ENCODE measurements at regions not wholly inside any gene's neighbourhood (a gene's known extent, or its start where the extent isn't known, plus 50 kb on each side); places are given as distances from the start of the nearest gene placed in this dataset.

GRCh38 chr11:123253223-123253622 lies 58.2 kb upstream of the CLMP start:
- DNase-seq = no peak

DNA sequence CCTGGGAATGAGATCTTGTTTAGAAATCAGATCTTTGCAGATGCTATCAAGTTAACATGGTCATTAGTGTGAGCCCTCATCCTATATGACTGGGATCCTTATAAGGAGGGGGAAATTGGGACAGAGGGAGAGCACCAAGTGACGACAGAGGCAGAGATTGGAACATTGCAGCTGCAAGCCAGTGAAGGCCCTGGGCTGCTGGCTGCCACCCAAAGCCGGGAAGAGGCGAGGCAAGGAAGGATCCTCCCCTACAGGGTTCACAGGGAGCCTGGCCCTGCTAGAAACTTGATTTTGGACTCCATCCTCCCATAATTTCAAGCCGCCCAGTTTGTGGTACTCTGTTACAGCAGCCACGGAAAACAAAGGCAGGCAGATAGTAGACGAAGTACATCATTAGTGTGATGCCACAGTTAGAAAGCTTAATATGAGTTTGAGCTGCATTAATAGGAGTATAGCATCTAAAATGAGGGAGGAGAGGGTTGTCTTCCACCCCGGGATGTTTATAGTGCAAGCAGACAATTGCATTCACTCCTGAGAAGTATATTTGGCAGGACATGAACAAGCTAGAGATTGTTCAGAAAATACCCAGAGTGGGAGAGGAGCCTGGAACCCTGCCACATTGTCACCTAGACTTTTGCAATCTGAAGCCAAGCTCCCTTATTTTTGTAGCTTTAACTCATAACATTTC lies 56.8 kb upstream of the CLMP start:
- no peak for DNase-seq

GRCh38 chr11:123250892-123251656 lies 56.0 kb upstream of the CLMP start:
- DNase-seq = no peak

DNA sequence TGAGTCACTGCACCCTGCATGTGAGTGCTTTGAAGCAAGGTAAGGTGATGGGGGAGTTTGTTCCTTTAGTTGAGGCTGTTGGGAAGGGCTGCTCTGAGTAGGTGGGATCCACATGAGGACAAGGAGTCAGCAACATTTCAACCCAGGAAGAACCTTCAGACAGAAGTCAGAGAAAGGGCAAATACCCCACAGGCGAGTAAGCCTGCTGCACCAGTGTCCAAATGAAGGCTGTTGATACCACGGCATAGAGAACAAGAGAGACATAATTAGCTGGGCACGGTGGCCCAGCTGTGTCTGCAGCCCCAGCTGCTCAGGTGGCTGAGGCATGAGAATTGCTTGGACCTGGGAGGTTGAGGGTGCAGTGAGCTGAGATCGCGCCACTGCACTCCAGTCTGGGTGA lies 54.3 kb upstream of the CLMP start:
- no peak for DNase-seq

- DNase-seq = no peak
Observed at GRCh38 chr11:123247813-123248379, 52.8 kb upstream of the CLMP start.

GRCh38 chr11:123247496-123247799 lies 52.4 kb upstream of the CLMP start:
- DNase-seq = no peak

DNA sequence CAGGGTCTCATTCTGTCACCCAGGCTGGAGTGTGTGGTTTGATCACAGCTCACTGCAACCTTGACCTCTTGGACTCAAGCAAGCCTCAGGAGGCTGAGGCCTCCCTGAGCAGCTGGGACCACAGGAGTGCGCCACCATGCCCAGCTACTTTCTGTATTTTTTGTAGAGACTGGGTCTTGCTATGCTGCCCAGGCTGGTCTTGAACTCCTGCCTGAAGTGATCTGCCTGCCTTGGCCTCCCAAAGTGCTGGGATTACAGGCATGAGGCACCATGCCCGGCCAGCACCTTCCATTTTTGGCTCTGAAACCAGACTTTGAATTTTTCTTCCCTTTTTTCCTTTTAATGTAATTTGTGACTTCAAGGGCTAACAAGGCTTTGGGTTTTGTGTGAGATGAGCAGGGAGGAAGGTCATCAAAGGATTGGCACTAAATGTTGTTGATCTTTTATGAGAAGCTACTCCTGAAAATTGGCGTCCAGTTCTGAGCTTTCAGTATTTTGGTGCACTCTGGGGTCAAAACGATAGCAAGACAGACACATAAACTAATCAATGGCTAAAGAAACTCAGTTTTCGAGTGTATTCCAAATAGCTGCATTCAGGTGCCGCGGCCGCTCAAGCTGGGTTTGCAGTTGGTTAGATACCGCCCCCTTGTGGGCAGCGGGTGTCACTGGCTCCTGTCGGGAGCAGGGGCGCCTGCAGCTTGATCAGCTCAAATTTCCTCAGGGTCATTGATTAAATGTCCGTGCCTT lies 51.9 kb upstream of the CLMP start:
- peak; percentile 84 to 89 for DNase-seq

GRCh38 chr11:123245567-123245966 lies 50.5 kb upstream of the CLMP start:
- DNase-seq = no peak

All from activated T-cell treated with anti-CD3 and anti-CD28 coated beads, Interleukin-2, amount 50 U/mL, for 48 hours (primary cell).